B cell (primary cell): ENCODE measurements at regions not wholly inside any gene's neighbourhood (a gene's known extent, or its start where the extent isn't known, plus 50 kb on each side); places are given as distances from the start of the nearest gene placed in this dataset.

Experiments
- ATAC-seq: fragments of 200-7000 bp; cut with Tn5 transposase; one replicate; pipeline ENCODE4 v1.10.0; 2021; ENCODE audit warnings: low read depth, mild to moderate bottlenecking, moderate number of reproducible peaks, moderate library complexity
- CTCF ChIA-PET: fragments of 350-600 bp; sonication (Branson Sonifier 250); formaldehyde crosslinking; loops from one replicate; lab custom pipeline; 2021; ENCODE audit warnings: antibody characterized with exemption, inconsistent platforms; lab: Charles Lee
- POLR2A ChIA-PET: fragments of 350-600 bp; sonication (Branson Sonifier 250); formaldehyde crosslinking; loops from one replicate; lab custom pipeline; 2021; ENCODE audit warnings: antibody characterized with exemption; lab: Charles Lee
- DNase-seq: peaks from one replicate; pipeline ENCODE4 v3.0.0; 2013
- H2AFZ ChIP-seq: 2 replicates; pipeline ENCODE4 v1.6.1; 2012; ENCODE audit warnings: mild to moderate bottlenecking, low read depth, low read length; ENCODE audit not compliant: insufficient read depth, poor library complexity, severe bottlenecking
- H3K27ac ChIP-seq, 2 donors: 1 replicate in 1 of 2; 2 replicates in 1 of 2; pipeline ENCODE4 v1.5.1; 2012 to 2013; ENCODE audit warnings: low read length in 2 of 2, mild to moderate bottlenecking in 2 of 2, moderate library complexity in 1 of 2
- H3K27me3 ChIP-seq, 4 experiments: fragments of 200-600 bp in 1 of 4; sonication (generic) in 1 of 4; replicated peaks in 1 of 4; 1 replicate in 2 of 4; 2 replicates in 2 of 4; pipeline versions ENCODE4 v1.6.1 to v1.7.0; 2013 to 2016; ENCODE audit warnings: low read length in 3 of 4, mild to moderate bottlenecking in 2 of 4, mixed read lengths in 1 of 4, moderate library complexity in 1 of 4; ENCODE audit not compliant: insufficient read depth in 4 of 4, control insufficient read depth in 3 of 4; ENCODE audit errors: control extremely low read depth in 1 of 4
- H3K36me3 ChIP-seq, 2 experiments: replicated peaks in 1 of 2; 1 replicate in 1 of 2; 2 replicates in 1 of 2; pipeline versions ENCODE4 v1.6.1 to v1.7.1; 2013; ENCODE audit warnings: low read length in 1 of 2; ENCODE audit not compliant: insufficient read depth in 2 of 2, control insufficient read depth in 1 of 2; ENCODE audit errors: control extremely low read depth in 1 of 2, extremely low read depth in 1 of 2
- H3K4me1 ChIP-seq, 2 donors: fragments of 200-600 bp in 1 of 2; sonication (generic) in 1 of 2; 1 replicate in 1 of 2; 2 replicates in 1 of 2; pipeline versions ENCODE4 v1.5.1 to v1.6.1; 2013 to 2017; ENCODE audit warnings: low read length in 2 of 2; ENCODE audit not compliant: control insufficient read depth in 2 of 2, insufficient read depth in 2 of 2
- H3K4me2 ChIP-seq: replicated peaks from 2 replicates; pipeline ENCODE3; 2012; ENCODE audit warnings: mild to moderate bottlenecking, low read depth, low read length; ENCODE audit not compliant: poor library complexity, severe bottlenecking
- H3K4me3 ChIP-seq, 5 experiments: fragments of 200-600 bp in 1 of 5; sonication (generic) in 1 of 5; 1 replicate in 3 of 5; 2 replicates in 2 of 5; pipeline versions ENCODE4 v1.5.1 to v1.7.0; 2011 to 2016; ENCODE audit warnings: low read length in 4 of 5, mild to moderate bottlenecking in 4 of 5, low read depth in 2 of 5, control low read depth in 1 of 5, moderate library complexity in 1 of 5; ENCODE audit not compliant: insufficient read depth in 1 of 5; ENCODE audit errors: control extremely low read depth in 1 of 5, extremely low read depth in 1 of 5
- H3K79me2 ChIP-seq: fragments of 200-600 bp; sonication (generic); one replicate; pipeline ENCODE4 v1.6.0; 2016; ENCODE audit warnings: low read length; ENCODE audit not compliant: control insufficient read depth, insufficient read depth
- H3K9ac ChIP-seq: fragments of 200-600 bp; sonication (generic); 2 replicates; pipeline ENCODE4 v1.6.1; 2017; ENCODE audit warnings: mild to moderate bottlenecking, low read length, moderate library complexity
- H3K9me3 ChIP-seq, 3 donors: one replicate each; pipeline versions ENCODE4 v1.6.1 to v1.7.1; 2013; ENCODE audit warnings: low read length in 2 of 3; ENCODE audit not compliant: control insufficient read depth in 2 of 3, insufficient read depth in 1 of 3; ENCODE audit errors: control extremely low read depth in 1 of 3
- H4K20me1 ChIP-seq: 2 replicates; pipeline ENCODE4 v1.6.0; 2012; ENCODE audit warnings: mild to moderate bottlenecking, low read length; ENCODE audit not compliant: insufficient read depth, control insufficient read depth, poor library complexity, severe bottlenecking
- H3K27ac Mint-ChIP-seq: one replicate; pipeline ENCODE4 v1.8.0; 2021; ENCODE audit warnings: mixed read lengths
- H3K27me3 Mint-ChIP-seq: one replicate; pipeline ENCODE4 v1.8.0; 2021; ENCODE audit warnings: mixed read lengths
- H3K4me1 Mint-ChIP-seq: one replicate; pipeline ENCODE4 v1.8.0; 2021; ENCODE audit warnings: mixed read lengths
- H3K4me3 Mint-ChIP-seq: one replicate; pipeline ENCODE4 v1.8.0; 2021; ENCODE audit warnings: mixed read lengths
- H3K9me3 Mint-ChIP-seq: one replicate; pipeline ENCODE4 v1.8.0; 2022; ENCODE audit warnings: mixed read lengths; ENCODE audit not compliant: insufficient read depth
- EZH2 ChIP-seq: IDR thresholded peaks from 2 replicates; pipeline ENCODE4 v1.6.1; 2012; ENCODE audit warnings: borderline replicate concordance, low read depth, mild to moderate bottlenecking, moderate library complexity, low read length; ENCODE audit not compliant: insufficient read depth, poor library complexity, severe bottlenecking
- WGBS: methylation state at CpG from one replicate; pipeline ENCODE4 v1.1.5; 2013; ENCODE audit warnings: missing lambda C conversion rate; ENCODE audit not compliant: insufficient coverage; 5-methylcytosine and 5-hydroxymethylcytosine counted together
- intact Hi-C: fragments of 100-400 bp; cut with micrococcal nuclease; formaldehyde crosslinking; loops from one replicate; pipeline ENCODE4 v1.10.0; 2022
- TF ChIP-seq, protein P1 (sequence below): fragments of 200-600 bp; IDR thresholded peaks from one replicate; pipeline ENCODE4 v1.8.0; 2022; ENCODE audit warnings: antibody characterized with exemption, mild to moderate bottlenecking

DNA sequence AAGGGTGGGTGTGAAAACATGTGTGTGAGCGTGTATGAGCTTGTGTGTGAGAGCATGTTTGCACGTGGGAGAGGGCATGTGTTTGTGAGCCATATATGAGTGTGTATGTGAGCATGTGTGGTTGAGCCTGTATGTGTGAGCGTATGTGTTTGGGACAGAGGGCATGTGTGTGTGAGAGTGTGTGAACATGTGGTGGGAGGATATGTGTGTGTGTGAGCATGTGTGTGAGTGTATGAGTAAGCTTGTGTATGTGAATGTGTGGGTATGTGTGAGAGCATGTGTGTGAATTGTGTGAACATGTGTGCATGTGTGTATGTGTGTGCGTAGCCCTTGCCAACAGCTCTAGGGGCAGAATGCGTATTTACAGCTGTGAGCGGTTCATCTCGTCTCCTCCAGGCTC is 163.0 kb downstream of the TMEM200C start:
- 97% methylated on average over 6 of the region's 7 CpGs for WGBS

GRCh38 chr18:5729983-5730699 is 165.2 kb downstream of the TMEM200C start:
- CTCF ChIA-PET: no interaction called here
- no peaks in the 10 kb centered on the region for H3K79me2 ChIP-seq
- no peak overlapping the region for H3K27ac Mint-ChIP-seq
- H3K4me3 ChIP-seq: no peak overlapping the region
- H4K20me1 ChIP-seq: no peaks in the 10 kb centered on the region
- H3K9me3 Mint-ChIP-seq: no peaks in the 10 kb centered on the region
- no peak for ATAC-seq
- H3K27me3 Mint-ChIP-seq: no peaks in the 10 kb centered on the region
- no peak for DNase-seq
- H3K9me3 ChIP-seq: no peaks in the 10 kb centered on the region
- no peak overlapping the region for H3K27ac ChIP-seq
- WGBS: 63% methylated on average over 5 of the region's 6 CpGs
- H2AFZ ChIP-seq: no peak overlapping the region
- no peak overlapping the region for H3K4me3 Mint-ChIP-seq
- H3K4me2 ChIP-seq: no peak overlapping the region
- no peaks in the 10 kb centered on the region for H3K27me3 ChIP-seq
- H3K4me1 ChIP-seq: no peaks in the 10 kb centered on the region
- H3K9ac ChIP-seq: no peak overlapping the region
- no peaks in the 10 kb centered on the region for H3K4me1 Mint-ChIP-seq
- intact Hi-C loops: no loop called here
- POLR2A ChIA-PET: no interaction called here
- no peaks in the 10 kb centered on the region for H3K36me3 ChIP-seq
- TF ChIP-seq, protein P1, sequence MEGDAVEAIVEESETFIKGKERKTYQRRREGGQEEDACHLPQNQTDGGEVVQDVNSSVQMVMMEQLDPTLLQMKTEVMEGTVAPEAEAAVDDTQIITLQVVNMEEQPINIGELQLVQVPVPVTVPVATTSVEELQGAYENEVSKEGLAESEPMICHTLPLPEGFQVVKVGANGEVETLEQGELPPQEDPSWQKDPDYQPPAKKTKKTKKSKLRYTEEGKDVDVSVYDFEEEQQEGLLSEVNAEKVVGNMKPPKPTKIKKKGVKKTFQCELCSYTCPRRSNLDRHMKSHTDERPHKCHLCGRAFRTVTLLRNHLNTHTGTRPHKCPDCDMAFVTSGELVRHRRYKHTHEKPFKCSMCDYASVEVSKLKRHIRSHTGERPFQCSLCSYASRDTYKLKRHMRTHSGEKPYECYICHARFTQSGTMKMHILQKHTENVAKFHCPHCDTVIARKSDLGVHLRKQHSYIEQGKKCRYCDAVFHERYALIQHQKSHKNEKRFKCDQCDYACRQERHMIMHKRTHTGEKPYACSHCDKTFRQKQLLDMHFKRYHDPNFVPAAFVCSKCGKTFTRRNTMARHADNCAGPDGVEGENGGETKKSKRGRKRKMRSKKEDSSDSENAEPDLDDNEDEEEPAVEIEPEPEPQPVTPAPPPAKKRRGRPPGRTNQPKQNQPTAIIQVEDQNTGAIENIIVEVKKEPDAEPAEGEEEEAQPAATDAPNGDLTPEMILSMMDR: no peak
- TF ChIP-seq EZH2: no peak

More for the DNA sequence above, 163.0 kb downstream of the TMEM200C start:
- H3K4me2 ChIP-seq: no peak overlapping the region
- Mint-ChIP-seq H3K4me1 (no peaks in the 10 kb centered on the region), H3K27ac (no peak overlapping the region), H3K9me3 (no peaks in the 10 kb centered on the region), H3K4me3 (no peak overlapping the region), H3K27me3 (no peaks in the 10 kb centered on the region)
- CTCF ChIA-PET: no interaction called here
- H3K9me3 ChIP-seq: no peaks in the 10 kb centered on the region
- ATAC-seq (no peak), DNase-seq (no peak)
- H4K20me1 ChIP-seq: no peaks in the 10 kb centered on the region
- no peaks in the 10 kb centered on the region for H3K4me1 ChIP-seq
- no peak overlapping the region for H3K27ac ChIP-seq
- H2AFZ ChIP-seq: no peak overlapping the region
- H3K27me3 ChIP-seq: no peaks in the 10 kb centered on the region
- no peak overlapping the region for H3K9ac ChIP-seq
- POLR2A ChIA-PET: no interaction called here
- no peak overlapping the region for H3K4me3 ChIP-seq
- intact Hi-C loops: no loop called here
- no peaks in the 10 kb centered on the region for H3K36me3 ChIP-seq
- no peaks in the 10 kb centered on the region for H3K79me2 ChIP-seq
- TF ChIP-seq, protein P1: no peak
